ENCODE measurements at regions not wholly inside any gene's neighbourhood (a gene's known extent, or its start where the extent isn't known, plus 50 kb on each side); places are given as distances from the start of the nearest gene placed in this dataset.

- TF ChIP-seq CTCF (IDR thresholded peaks at IDR 0.05), result no peak
- Mint-ChIP-seq H3K27me3 (ENCODE audit: low read depth in 3 of 3) (no peaks in the 10 kb centered on the region), H3K9me3 (peaks cover 0 to 8% (median 5%) of the 10 kb centered on the region in 7 donors), H3K27ac (no peak overlapping the region), H3K4me3 (no peak overlapping the region), H3K4me1 (no peaks in the 10 kb centered on the region), H3K36me3 (no peaks in the 10 kb centered on the region)
- Histone ChIP-seq H2AFZ (ENCODE audit: insufficient read depth, low read depth, low read length, poor library complexity, severe bottlenecking) (no peak overlapping the region), H3K9ac (ENCODE audit: insufficient read depth, low read length, poor library complexity, severe bottlenecking) (no peak overlapping the region), H3K4me3 (replicated peaks in 1 of 3; ENCODE audit: low read depth in 2 of 3, low read length in 3 of 3) (no peak overlapping the region), H3K79me2 (ENCODE audit: insufficient read depth, low read length) (no peaks in the 10 kb centered on the region), H3K4me2 (replicated peaks; ENCODE audit: extremely low read depth, low read length, poor library complexity, severe bottlenecking) (no peak overlapping the region), H3K9me3 (replicated peaks in 1 of 2; ENCODE audit: control insufficient read depth in 1 of 2, insufficient read depth in 1 of 2, low read length in 2 of 2) (peaks cover 0 to 8% of the 10 kb centered on the region in 2 donors), H3K4me1 (ENCODE audit: control insufficient read depth in 1 of 2, insufficient read depth in 2 of 2, low read length in 2 of 2) (no peaks in the 10 kb centered on the region), H4K20me1 (ENCODE audit: insufficient read depth, low read length) (no peaks in the 10 kb centered on the region), H3K36me3 (replicated peaks in 1 of 2; ENCODE audit: control insufficient read depth in 1 of 2, insufficient read depth in 2 of 2, low read length in 2 of 2) (no peaks in the 10 kb centered on the region), H3K27ac (ENCODE audit: low read depth in 1 of 2, low read length in 2 of 2) (no peak overlapping the region), H3K27me3 (ENCODE audit: control insufficient read depth in 2 of 2, insufficient read depth in 2 of 2, low read length in 2 of 2) (no peaks in the 10 kb centered on the region)
- whole genome bisulfite sequencing (ENCODE audit: insufficient coverage), result 90% methylated on average over 2 of the region's 3 CpGs
- intact Hi-C loops (cut with micrococcal nuclease), result no loop called here
- no peak for DNase-seq
These were observed 838.1 kb downstream of the DNAJB9 start for GRCh38 chr7:109407756-109408155.

- Histone ChIP-seq H3K9ac (ENCODE audit: insufficient read depth, low read length, poor library complexity, severe bottlenecking) (no peak overlapping the region), H3K9me3 (replicated peaks in 1 of 2; ENCODE audit: control insufficient read depth in 1 of 2, insufficient read depth in 1 of 2, low read length in 2 of 2) (peaks cover 0 to 4% of the 10 kb centered on the region in 2 donors), H3K36me3 (replicated peaks in 1 of 2; ENCODE audit: control insufficient read depth in 1 of 2, insufficient read depth in 2 of 2, low read length in 2 of 2) (no peaks in the 10 kb centered on the region), H3K4me1 (ENCODE audit: control insufficient read depth in 1 of 2, insufficient read depth in 2 of 2, low read length in 2 of 2) (no peaks in the 10 kb centered on the region), H3K79me2 (ENCODE audit: insufficient read depth, low read length) (no peaks in the 10 kb centered on the region), H3K4me3 (replicated peaks in 1 of 3; ENCODE audit: low read depth in 2 of 3, low read length in 3 of 3) (no peak overlapping the region), H3K27ac (ENCODE audit: low read depth in 1 of 2, low read length in 2 of 2) (no peak overlapping the region), H3K4me2 (replicated peaks; ENCODE audit: extremely low read depth, low read length, poor library complexity, severe bottlenecking) (no peak overlapping the region), H3K27me3 (ENCODE audit: control insufficient read depth in 2 of 2, insufficient read depth in 2 of 2, low read length in 2 of 2) (no peaks in the 10 kb centered on the region), H2AFZ (ENCODE audit: insufficient read depth, low read depth, low read length, poor library complexity, severe bottlenecking) (no peak overlapping the region), H4K20me1 (ENCODE audit: insufficient read depth, low read length) (no peaks in the 10 kb centered on the region)
- TF ChIP-seq CTCF (IDR thresholded peaks at IDR 0.05), result no peak
- Mint-ChIP-seq H3K27ac (no peak overlapping the region), H3K4me1 (no peaks in the 10 kb centered on the region), H3K36me3 (no peaks in the 10 kb centered on the region), H3K27me3 (ENCODE audit: low read depth in 3 of 3) (no peaks in the 10 kb centered on the region), H3K9me3 (peaks cover 0 to 5% (median 2%) of the 10 kb centered on the region in 7 donors), H3K4me3 (no peak overlapping the region)
- no peak for DNase-seq
- intact Hi-C loops (cut with micrococcal nuclease), result no loop called here
- WGBS (ENCODE audit: insufficient coverage), result 100% methylated on average over 1 of the region's 2 CpGs
These were observed 868.3 kb downstream of the DNAJB9 start for GRCh38 chr7:109437957-109438356.
